Posterior cingulate gyrus (tissue), 11 donors: ENCODE measurements at regions not wholly inside any gene's neighbourhood (a gene's known extent, or its start where the extent isn't known, plus 50 kb on each side); places are given as distances from the start of the nearest gene placed in this dataset.

Experiments used
- DNase-seq, 10 donors: peaks; one replicate each; pipeline versions ENCODE4 v3.0.0 to v3.0.0-alpha.2; 2020 to 2021; ENCODE audit warnings: mixed read lengths in 3 of 10
- intact Hi-C: fragments of 100-400 bp; cut with DNase I; formaldehyde crosslinking; loops from one replicate; pipeline ENCODE4 v1.15.1; 2023

DNA sequence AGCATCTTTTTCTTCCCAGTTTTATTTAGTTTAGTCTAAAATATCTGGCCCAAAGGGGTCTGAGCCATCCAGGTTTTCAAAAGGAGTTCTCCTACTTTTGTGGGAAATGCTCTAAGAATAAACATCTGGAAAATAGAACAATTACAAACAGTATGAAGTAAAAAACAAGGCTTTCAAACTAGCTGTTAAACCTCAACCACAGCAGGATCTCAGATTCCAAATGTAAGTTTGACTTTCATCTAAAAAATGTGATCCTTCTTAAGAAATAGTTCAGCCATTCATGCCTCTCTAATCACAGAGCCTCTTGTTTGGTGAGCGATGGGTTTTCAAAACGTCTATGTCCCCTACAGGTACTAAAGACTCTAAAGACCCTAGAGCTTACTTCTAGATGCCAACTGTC is 413.5 kb downstream of the DUSP10 start:
- intact Hi-C loops: no loop called here
- no peak for DNase-seq

DNA sequence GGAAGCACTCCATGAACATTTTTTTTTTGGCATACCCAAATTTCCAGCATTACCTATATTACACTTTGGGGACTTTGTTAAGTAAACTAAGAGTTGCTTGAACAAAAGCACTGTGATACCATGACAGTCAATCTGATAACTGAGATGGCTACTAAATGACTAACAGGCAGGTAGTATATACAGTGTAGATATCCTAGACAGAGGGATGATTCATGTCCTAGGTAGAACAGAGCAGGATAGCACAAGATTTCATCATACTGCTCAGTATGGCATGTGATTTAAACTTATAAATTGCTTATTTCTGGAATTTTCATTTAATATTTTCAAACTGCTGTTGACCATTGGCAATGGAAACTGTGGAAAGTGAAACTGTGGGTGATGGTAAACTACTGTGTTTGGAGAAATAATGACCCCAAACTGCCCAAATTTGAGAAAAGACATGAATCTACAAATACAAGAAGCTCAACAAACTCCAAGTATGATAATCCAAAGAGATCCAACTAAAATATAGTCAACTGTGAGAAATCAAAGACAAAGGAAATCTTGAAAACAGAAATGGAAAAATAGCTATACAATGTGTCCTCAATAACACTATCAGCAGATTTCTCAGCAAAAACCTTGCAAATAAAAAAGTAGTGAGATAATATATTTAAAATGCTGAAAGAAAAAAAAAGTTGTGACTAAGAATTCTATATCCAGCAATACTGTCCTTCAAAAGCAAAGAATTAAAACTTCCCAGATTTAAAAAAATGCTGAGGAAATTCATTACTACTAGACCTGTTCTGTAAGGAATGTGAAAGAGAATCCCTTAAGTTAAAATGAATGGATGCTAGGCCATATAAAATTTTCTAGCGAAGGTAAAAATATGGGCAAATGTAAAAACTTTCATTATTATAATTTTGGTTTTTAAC is 410.4 kb downstream of the DUSP10 start:
- intact Hi-C loops: loop anchor here (5.0 kb wide), 1 partner anchor 64 kb away; no protein-coding TSS in a partner anchor
- DNase-seq: no peak

DNA sequence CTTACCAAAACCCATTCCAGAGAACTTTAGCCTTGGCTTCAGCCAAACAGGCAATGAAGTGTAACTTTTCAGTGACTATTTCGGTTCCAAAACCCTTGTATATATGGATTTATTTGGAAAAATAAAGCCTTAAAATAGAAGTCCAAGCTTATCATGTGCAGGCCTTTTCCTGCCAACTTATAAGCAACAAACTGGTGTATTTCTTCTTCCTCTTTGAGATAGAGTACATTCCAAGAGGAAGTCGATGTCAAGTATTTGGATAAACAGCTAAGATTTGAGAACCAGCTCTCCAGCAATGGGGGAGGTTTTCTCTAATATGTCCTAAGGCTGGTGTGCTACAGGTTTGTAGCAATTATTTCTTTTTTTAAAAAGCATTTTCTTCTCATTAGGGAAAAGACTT is 407.8 kb downstream of the DUSP10 start:
- intact Hi-C loops: loop anchor here (5.0 kb wide), 1 partner anchor 67 kb away; no protein-coding TSS in a partner anchor
- DNase-seq: no peak

DNA sequence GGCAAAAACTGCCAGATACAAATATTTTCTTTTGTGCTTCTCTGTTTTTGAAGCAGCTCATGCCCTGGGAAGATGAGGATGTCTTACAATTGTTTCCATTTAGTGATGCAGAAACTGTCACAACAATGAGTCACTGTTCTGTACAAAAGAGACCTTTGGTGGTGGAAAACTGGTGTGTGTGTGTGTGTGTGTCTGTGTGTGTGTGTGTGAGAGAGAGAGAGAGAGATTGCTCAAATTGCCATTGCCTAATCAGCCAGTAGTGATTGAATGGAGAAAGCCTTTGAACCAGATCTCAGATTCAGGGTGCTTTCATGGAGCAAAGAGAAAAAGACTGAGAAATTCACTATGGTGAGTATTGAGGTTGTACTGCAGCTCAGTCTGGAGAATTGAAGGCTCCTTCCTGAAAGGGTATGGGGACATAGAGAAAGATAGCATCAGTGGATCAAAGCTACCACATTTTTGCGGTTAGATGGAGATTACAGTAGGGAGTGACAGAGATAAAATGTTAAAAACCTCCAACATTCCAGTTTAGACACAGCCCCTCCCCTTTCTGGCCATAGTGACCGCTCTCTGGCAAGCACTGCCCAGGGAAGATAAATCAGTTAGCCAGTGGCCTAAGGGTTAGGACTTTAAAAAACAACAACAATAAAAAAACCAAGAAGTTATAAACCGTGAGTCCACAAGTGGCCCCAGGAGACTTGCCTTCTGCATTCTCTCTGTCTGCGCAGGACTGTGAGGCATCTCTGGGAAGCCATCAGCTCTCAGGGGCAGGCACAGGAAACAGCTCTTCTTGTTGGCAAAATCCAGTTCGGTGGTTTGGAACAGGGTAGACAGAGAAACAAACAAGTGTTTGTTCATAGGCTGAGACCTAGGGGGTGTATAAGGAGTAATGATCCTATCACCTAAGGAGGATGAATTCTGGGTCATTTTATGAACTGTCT is 406.5 kb downstream of the DUSP10 start:
- intact Hi-C loops: loop anchor here (5.0 kb wide), 1 partner anchor 102 kb away; no protein-coding TSS in a partner anchor

DNA sequence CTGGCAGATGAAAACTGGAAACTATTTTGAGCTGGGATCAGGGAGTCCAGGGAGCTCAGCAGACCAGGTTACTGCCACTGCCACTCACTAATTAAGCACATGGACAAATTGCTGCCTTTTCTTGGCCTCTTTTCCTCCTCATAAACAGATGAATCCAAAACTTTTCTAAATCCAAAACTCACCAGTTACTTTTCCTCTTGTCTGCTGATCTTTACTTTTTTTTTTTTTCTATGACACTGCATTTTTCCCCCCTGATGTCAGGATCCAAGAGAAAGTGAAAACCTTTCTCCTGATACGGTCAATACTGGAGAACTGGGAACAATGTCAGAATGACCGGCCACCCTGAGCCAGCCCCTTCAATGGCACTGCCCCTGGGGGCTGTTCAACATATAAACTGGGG is 405.8 kb downstream of the DUSP10 start:
- no peak for DNase-seq
- intact Hi-C loops: loop anchor here (5.0 kb wide), 1 partner anchor 101 kb away; no protein-coding TSS in a partner anchor

More for the DNA sequence above, 406.5 kb downstream of the DUSP10 start:
- peak in 4 of 10 donors; percentile 8 to 67 (median 28) for DNase-seq

DNA sequence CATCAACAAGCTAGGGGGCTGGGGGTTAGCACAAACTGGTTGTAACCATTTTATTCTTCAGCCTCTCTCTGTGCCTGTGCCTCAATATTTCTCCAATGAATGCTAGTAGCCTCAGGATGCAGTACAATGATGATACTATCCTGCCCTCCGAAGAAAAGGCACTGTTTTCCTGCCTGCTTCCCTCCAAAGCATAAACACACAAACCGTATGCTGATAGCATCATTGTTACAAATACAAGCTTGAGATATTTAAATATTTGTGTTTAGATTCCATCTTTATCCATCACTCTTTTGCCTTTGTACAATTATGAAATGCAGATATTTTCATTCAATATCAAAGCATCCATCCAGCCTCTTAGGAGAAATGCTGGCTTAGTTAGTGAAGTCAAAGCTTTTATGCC is 404.8 kb downstream of the DUSP10 start:
- no peak for DNase-seq
- intact Hi-C loops: loop anchor here (5.0 kb wide), 1 partner anchor 100 kb away; no protein-coding TSS in a partner anchor

DNA sequence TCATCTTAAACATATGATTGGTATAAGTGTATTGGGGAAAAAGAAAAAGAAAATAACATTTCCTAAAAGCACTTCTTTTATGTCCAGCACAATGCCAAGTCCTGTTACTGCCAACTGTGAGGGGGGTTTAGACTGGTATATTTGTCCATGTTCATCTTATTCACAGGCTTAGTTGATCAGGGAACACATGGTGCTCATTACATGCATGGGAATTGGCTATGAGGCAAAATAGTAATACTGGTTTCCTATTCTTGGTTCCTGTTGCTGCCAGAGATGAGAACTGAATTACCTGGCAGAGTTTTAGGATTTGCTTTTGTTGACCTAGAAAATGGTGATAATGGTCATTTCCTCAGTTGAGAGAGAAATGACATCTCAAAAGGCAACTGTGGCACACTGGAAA is 398.8 kb downstream of the DUSP10 start:
- DNase-seq: no peak
- intact Hi-C loops: no loop called here

DNA sequence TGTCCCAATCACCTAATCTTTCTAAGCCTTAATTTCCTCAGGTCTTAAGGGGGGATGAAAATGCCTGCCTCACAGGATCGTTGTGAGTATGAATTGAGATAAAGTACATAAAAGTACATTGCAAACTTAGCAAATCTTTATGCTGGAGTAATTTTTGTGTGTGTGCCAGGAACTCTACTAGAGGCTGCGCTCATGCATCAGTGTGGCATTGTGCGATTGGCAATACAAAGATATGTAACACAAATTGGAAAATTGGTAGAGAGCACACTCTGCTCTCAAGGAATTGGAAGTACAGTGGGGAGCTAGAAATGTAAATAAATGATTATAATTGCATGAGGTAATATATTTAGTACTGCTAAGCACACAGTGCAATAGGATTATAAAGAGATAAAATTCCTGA is 398.3 kb downstream of the DUSP10 start:
- intact Hi-C loops: no loop called here
- no peak for DNase-seq

DNA sequence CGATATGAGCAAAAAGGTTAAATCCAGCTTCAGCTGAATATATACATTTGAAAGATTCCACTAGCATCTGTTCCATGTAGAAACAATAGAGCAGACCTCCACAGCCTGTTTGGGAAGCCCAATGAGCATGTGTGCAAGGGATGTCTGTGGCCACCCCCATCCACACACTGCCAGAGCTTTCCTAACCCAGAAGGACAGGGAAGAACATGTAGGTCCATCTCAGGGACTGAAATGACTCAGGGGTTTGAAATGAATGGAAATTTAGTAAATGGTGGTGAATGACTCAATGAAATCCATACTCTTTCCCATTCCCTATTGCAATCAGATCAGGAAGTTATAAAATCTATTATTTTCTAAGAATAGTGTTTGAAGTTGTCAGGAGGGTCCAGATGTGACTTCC is 397.2 kb downstream of the DUSP10 start:
- intact Hi-C loops: no loop called here
- DNase-seq: no peak

DNA sequence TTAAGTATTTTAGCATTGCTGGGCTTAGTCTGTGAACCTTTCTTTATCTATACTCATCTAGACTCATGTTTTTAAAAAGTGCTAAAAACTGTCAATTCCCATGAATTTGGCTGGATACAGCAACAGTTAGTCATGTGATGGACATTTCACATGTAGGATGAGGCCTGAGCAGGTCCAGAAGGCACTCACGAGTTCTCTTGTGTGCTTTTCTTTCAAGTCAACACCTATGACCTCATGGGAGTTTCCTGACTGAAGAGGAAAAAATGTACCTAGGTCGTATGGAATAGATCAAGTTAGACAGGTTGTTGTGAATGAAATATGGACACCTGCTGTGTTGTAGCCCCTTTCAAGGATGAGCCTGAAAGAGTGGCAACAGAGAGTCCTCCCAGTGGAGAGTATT is 394.2 kb downstream of the DUSP10 start:
- intact Hi-C loops: no loop called here
- DNase-seq: no peak

DNA sequence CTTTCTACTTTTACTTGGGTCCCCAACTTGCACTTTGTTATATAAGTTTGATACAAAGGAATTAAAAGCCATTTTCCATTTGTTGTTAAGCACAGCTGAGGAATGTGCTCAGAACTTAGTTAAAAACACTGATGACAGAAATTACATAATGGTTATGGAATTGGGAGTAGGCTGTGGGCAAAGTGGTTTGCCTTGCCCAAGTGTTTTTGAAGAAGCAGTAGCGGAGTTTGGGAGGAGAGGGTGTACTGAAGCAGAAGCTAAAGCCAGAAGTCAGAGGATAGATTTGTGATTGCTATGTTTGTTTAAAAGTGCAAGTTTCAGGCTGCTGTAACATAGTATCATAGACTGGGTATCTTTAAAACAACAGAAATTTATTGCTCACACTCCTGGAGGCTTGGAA is 391.8 kb downstream of the DUSP10 start:
- intact Hi-C loops: no loop called here
- DNase-seq: no peak

DNA sequence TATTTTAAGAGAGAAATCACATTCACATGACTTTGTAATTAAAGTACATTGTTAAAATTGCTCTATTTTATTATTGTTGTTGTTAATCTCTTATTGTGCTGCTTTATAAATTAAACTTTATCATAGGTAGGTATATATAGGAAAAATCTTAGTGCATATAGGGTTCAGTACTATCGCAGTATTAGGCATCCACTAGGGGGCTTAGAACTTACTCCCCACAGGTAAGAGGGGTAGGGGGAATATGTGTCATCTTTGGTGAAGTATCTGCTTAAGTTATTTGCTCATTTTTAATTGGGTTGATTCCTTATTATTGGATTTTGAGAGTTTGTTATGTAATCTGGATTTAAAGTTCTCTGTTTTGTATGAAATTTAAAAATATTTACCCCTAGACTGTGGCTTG is 385.2 kb downstream of the DUSP10 start:
- no peak for DNase-seq

DNA sequence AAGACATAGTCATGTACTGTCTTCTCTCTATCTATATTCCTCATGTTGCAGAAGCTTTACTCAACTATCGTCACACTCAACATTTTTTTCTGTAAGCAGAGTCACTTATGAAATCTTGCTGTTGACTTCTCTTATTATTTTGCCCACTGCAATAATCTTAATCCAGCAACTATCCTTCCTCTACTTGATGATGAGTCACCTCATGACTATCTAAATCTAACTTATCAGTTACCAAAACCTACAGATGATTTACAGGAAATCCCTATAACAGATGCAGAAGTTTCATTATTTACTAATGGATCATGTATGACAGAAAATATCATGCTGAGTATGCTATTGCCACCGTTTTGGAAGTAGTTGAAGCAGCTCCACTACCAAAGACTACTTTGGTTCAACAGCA is 378.9 kb downstream of the DUSP10 start:
- intact Hi-C loops: no loop called here
- no peak for DNase-seq

More for the DNA sequence above, 385.2 kb downstream of the DUSP10 start:
- intact Hi-C loops: no loop called here

DNA sequence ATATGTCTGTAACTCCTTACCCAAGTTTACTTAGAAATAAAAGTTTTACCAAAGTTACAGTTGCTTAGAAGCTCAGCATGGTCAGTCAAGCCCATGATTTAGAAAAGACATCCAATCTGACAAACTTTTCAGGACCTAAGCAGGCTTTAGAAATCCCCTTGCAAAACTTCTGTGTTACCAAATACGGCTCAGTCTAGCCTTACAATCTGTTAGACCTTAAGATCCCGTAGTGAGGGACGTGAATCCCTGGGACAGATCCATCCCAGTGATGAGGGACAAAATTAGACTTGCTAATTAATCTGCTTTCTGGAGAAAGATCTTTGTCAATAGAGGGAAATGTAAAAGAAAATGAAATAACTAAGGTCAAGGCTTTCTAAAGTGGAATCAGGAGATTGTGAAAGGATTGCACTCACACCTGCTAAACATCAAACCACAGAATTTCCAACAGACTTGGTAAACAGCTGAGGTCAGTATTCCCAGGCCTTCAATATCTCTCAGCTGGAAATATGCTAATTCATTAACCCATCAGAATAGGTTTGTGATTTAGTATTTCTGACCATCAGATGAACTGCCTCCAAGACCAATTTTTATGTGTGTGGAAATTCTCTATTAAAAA is 375.3 kb downstream of the DUSP10 start:
- no peak for DNase-seq
- intact Hi-C loops: no loop called here

DNA sequence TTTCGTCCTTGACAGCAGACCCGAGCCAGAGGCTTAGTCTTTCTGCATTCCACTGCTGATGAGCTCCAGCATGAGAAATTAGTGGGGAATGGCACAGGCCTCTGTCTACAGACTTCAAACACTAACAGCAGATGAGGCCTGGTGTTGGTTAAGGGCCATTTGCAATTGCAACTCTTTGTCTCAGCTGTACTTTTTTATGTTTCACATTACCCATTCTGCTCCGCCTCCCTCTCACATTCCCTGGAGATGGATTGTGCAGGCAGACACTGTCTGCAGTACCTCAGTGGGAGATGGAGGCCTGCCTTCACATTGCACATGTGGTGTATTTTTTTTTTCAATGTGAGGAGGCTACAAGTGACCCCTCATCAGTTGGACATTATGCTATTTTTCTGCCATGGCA is 370.2 kb downstream of the DUSP10 start:
- DNase-seq: no peak
- intact Hi-C loops: no loop called here

DNA sequence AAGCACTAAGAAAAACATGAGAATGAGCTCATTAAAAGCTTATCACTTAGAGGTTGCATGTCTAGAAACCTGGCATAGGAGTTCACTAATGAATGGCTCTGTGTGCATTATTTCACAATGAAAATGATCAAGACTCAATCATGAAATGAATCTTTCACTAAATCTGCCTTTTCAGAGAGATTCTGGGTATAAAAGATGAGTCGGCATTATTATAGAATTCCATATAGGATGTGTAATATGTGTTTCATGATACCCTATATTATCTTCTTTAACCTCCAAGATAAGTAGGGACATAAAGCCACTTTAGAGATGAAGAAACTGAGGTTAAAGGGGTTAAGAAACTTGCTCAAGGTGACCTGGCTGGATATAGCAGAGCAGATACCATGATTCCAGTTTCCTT is 368.1 kb downstream of the DUSP10 start:
- intact Hi-C loops: no loop called here
- DNase-seq: no peak

DNA sequence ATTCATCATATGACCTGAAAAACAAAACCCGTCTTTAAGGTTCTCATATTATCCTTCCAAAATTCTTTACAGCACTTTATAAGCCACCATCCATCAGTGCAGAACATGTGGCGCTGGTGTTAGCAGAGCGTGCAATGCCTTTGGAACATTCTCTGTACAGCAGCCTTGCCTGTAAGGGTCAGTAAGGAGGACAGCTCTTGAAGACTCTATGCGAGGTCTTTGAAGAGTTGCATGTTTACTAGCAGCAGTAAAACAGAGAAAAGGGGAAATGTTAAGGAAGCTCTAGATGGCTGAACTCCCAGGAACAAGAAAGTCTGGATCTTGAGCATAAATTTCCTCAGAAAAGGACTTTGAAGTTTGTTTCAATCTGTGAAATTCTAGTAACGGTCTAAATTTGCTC is 365.6 kb downstream of the DUSP10 start:
- DNase-seq: no peak
- intact Hi-C loops: no loop called here

DNA sequence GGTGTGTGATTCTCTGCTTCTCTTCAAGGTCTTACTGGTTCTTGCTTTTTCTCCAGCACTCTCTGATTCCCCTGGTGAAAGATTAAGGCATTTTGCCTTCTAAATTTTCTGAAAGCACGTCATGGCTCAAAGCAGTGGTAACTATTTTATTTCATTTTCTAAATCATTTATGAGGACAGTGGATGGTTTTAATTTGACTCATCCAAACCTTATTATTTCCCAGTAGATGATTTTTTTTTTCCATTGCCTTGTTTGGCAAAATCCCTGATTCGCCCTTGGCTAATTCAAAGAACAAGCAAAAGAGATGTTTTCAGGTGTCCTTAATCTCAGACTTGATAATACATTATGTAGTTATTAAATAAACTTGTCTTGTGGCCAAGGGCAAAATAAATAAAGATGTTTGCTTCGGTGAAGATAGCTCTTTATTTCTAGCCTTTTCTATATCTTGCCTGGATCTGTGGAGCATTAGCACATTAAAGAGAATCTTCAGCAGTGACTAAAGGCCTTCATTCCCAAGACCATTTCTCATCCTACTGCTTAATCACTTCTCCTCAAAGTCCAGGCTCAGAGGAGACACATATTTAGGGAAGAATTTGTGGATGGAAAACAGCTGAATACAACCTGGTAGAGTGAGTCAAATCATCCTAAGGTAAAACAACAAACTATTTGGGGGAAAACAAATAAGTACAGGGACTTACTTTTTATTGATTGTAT is 359.8 kb downstream of the DUSP10 start:
- intact Hi-C loops: no loop called here
- DNase-seq: no peak

DNA sequence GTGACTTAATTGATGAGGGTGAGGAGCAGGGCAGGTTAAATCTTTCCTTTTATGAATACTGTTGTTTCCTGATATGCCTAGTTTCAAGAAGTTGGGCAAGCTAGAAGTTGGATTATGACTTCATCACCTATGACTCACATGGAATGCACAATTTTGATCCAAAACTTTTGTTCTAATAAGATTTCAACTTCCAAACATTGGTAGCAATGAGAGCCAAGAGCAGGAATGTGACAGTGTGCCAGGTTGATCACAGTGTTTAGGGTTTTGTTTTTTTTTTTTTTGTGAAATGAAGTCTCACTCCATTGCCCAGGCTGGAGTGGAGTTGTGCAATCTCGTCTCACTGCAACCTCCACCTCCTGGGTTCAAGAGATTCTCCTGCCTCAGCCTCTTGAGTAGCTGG is 349.4 kb downstream of the DUSP10 start:
- intact Hi-C loops: no loop called here
- no peak for DNase-seq

DNA sequence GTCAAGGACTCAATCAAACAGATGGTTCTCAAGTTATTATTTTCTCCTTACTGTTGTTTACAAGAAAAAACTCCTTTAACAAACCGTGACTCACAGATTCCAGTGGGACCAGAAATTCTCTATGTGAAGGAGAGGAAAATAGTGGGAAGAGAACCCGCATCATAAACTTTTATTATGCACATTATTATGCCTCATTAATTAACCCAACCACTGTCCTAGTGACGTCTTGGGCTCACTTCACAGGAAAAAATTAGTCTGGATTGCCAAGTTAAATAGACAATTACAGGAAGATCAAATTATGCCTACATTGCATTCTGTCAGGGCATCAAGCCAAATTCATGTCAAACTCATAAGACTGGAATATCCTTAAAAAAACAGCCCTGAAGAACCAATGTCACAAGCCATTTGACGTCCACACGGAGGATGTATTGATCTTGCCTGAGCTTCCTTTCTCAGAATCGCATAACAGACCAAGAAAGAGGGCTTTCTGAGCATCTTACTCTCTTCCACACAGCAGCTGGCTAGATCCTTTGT is 347.8 kb downstream of the DUSP10 start:
- intact Hi-C loops: no loop called here
- DNase-seq: no peak
